Activated naive CD8-positive, alpha-beta T cell (primary cell): ENCODE measurements at regions not wholly inside any gene's neighbourhood (a gene's known extent, or its start where the extent isn't known, plus 50 kb on each side); places are given as distances from the start of the nearest gene placed in this dataset.

Source experiments
- H3K27ac Mint-ChIP-seq: one replicate; pipeline ENCODE4 v1.8.0; 2021; ENCODE audit warnings: mixed read lengths
- H3K27me3 Mint-ChIP-seq: one replicate; pipeline ENCODE4 v1.8.0; 2021; ENCODE audit warnings: mixed read lengths
- H3K36me3 Mint-ChIP-seq: one replicate; pipeline ENCODE4 v1.8.0; 2021; ENCODE audit warnings: mixed read lengths
- H3K4me1 Mint-ChIP-seq: one replicate; pipeline ENCODE4 v1.8.0; 2021; ENCODE audit warnings: low read depth, mixed read lengths
- H3K4me3 Mint-ChIP-seq: one replicate; pipeline ENCODE4 v1.8.0; 2021; ENCODE audit warnings: mild to moderate bottlenecking, mixed read lengths
- H3K9me3 Mint-ChIP-seq: one replicate; pipeline ENCODE4 v1.8.0; 2021; ENCODE audit warnings: low read depth, mixed read lengths

- no peaks in the 10 kb centered on the region for H3K9me3 Mint-ChIP-seq
- H3K36me3 Mint-ChIP-seq, result no peaks in the 10 kb centered on the region
- H3K27me3 Mint-ChIP-seq, result peaks cover 4% of the 10 kb centered on the region
- no peak overlapping the region for H3K4me3 Mint-ChIP-seq
- no peaks in the 10 kb centered on the region for H3K4me1 Mint-ChIP-seq
- H3K27ac Mint-ChIP-seq, result no peak overlapping the region
Observed at GRCh38 chr7:18228686-18229085, 201.0 kb upstream of the PRPS1L1 start.

DNA sequence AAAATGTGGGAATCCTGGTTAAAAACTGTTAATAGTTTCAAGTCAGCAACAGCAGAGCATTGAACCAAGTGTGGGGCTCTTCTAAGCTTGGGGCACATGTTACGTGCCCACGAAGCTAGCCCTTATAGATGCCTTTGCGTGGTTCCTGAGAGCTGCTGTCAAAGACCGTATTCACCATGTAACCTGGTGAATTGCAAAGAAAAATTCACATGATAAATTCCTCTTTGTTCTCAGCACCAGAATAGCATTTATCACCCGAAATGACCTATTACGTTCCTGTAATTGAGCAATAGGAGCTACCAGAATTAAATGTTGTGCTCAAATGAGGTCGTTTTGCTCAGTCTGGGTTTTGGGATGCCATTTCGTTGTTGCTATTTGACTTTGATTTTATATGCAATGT lies 202.6 kb upstream of the PRPS1L1 start:
- no peak overlapping the region for H3K4me3 Mint-ChIP-seq
- no peaks in the 10 kb centered on the region for H3K9me3 Mint-ChIP-seq

DNA sequence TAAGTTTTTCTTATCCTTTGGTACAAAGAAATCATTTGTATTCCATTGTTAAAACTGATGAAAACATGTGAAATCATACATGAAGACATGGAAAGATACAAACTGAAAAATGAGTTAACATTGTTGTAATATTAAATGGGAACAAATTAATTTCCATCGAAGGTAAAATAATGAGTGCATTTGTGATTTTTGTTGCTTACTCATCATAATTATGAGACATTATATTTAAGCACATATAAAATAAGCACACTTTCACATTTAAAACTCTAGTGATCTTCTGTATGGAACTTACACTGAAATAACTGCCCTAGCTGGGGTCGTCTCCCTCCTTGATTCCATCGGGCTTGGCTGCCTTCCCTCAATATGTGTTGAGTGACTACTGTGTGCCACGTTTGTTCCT lies 204.2 kb upstream of the PRPS1L1 start:
- Mint-ChIP-seq H3K4me3 (no peak overlapping the region), H3K27ac (no peak overlapping the region), H3K27me3 (peaks cover 2% of the 10 kb centered on the region), H3K9me3 (no peaks in the 10 kb centered on the region), H3K4me1 (no peaks in the 10 kb centered on the region), H3K36me3 (no peaks in the 10 kb centered on the region)

More for the DNA sequence above, 202.6 kb upstream of the PRPS1L1 start:
- no peaks in the 10 kb centered on the region for H3K4me1 Mint-ChIP-seq
- H3K27me3 Mint-ChIP-seq, result peaks cover 4% of the 10 kb centered on the region
- H3K27ac Mint-ChIP-seq, result no peak overlapping the region
- no peaks in the 10 kb centered on the region for H3K36me3 Mint-ChIP-seq

DNA sequence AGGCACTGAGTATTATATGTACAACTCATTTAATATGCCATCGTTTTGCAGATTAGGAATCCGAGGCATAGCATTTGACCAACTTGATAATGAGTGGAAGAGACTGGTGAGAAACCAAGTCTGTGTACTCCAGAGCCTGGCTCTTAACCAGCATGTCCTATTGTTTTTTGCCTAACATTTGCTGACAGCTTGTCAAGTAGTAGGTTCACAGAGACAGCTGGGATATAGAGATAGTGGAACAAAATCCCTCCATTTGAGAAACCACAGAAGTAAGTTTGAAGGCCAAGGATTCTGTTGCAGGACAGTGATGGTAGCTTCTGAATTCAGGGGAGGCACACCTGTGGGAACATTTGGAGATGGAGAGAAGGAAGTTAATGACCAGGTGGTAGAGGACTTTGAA lies 206.9 kb upstream of the PRPS1L1 start:
- H3K36me3 Mint-ChIP-seq, result no peaks in the 10 kb centered on the region
- no peak overlapping the region for H3K4me3 Mint-ChIP-seq
- peaks cover 2% of the 10 kb centered on the region for H3K27me3 Mint-ChIP-seq
- H3K4me1 Mint-ChIP-seq, result no peaks in the 10 kb centered on the region
- no peak overlapping the region for H3K27ac Mint-ChIP-seq
- no peaks in the 10 kb centered on the region for H3K9me3 Mint-ChIP-seq

DNA sequence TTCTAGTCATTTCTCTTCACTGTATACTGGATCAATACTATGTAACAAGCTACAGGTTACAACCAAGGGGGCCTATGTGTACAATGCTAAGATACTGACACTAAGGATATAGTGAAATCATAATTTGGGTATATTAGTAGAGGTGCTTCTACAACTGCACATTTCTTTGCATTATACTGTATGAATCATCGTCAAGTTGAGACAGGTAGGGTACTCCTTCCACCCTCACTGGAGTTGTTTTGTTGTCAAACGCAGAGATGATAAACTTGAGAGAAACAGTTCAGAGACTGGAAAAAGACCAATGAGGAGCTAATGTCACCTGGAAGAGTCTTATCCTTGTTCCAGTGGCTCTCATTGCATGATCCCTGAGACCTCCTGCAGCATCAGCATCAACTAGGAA lies 208.2 kb upstream of the PRPS1L1 start:
- H3K4me3 Mint-ChIP-seq, result no peak overlapping the region
- H3K27ac Mint-ChIP-seq, result no peak overlapping the region
- no peaks in the 10 kb centered on the region for H3K36me3 Mint-ChIP-seq
- H3K27me3 Mint-ChIP-seq, result peaks cover 4% of the 10 kb centered on the region
- H3K9me3 Mint-ChIP-seq, result no peaks in the 10 kb centered on the region
- H3K4me1 Mint-ChIP-seq, result no peaks in the 10 kb centered on the region

- peaks cover 2% of the 10 kb centered on the region for H3K27me3 Mint-ChIP-seq
- H3K9me3 Mint-ChIP-seq, result no peaks in the 10 kb centered on the region
- no peak overlapping the region for H3K27ac Mint-ChIP-seq
- H3K36me3 Mint-ChIP-seq, result no peaks in the 10 kb centered on the region
- H3K4me3 Mint-ChIP-seq, result no peak overlapping the region
- H3K4me1 Mint-ChIP-seq, result no peaks in the 10 kb centered on the region
Observed at GRCh38 chr7:18239212-18239611, 211.6 kb upstream of the PRPS1L1 start.

GRCh38 chr7:18241543-18242231 lies 214.0 kb upstream of the PRPS1L1 start:
- no peaks in the 10 kb centered on the region for H3K36me3 Mint-ChIP-seq
- H3K27me3 Mint-ChIP-seq, result peaks cover 4% of the 10 kb centered on the region
- no peaks in the 10 kb centered on the region for H3K4me1 Mint-ChIP-seq
- H3K9me3 Mint-ChIP-seq, result peaks cover 6% of the 10 kb centered on the region
- no peak overlapping the region for H3K27ac Mint-ChIP-seq
- no peak overlapping the region for H3K4me3 Mint-ChIP-seq

DNA sequence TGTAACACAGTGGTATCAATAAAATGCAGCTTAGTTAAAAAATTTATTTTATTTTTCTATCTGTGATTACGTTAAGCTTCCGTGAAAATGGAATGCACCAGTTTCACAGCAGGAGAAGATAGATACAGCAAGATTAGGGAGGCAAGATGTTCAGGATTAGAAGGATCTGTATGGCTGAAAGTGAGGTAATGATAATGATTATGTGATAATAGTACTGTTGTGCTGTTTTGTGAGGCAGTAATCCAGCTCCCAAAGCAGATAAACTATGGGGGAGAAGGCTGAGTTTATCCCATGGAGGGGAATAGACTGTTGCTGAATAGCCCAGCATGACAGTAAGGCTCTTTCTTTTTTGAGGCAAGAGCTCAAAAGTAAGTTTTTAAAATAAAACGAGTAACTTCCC lies 216.1 kb upstream of the PRPS1L1 start:
- Mint-ChIP-seq H3K9me3 (peaks cover 12% of the 10 kb centered on the region), H3K36me3 (no peaks in the 10 kb centered on the region), H3K27me3 (peaks cover 5% of the 10 kb centered on the region), H3K4me3 (no peak overlapping the region), H3K4me1 (no peaks in the 10 kb centered on the region), H3K27ac (no peak overlapping the region)

DNA sequence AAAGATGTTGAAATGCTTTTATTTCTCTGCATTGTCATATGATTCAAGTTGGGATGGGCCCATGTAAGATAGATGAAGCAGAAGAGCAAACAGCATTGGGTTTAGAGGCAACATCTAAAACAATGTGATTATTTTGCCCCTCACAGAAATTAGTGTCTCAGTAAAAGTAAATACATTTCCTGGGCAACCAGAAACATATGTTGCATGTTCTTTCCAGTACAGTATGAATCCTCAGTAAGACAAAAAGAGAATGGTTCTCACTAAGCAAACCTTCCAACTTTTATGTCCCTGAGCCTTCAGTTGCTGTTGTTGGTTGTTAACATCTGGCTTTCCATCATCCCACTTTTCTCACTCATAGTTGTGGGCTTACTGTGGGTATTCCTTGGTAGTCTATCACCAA lies 222.5 kb upstream of the PRPS1L1 start:
- Mint-ChIP-seq H3K27ac (no peak overlapping the region), H3K4me1 (no peaks in the 10 kb centered on the region), H3K9me3 (peaks cover 28% of the 10 kb centered on the region), H3K4me3 (no peak overlapping the region), H3K27me3 (peaks cover 3% of the 10 kb centered on the region), H3K36me3 (no peaks in the 10 kb centered on the region)

DNA sequence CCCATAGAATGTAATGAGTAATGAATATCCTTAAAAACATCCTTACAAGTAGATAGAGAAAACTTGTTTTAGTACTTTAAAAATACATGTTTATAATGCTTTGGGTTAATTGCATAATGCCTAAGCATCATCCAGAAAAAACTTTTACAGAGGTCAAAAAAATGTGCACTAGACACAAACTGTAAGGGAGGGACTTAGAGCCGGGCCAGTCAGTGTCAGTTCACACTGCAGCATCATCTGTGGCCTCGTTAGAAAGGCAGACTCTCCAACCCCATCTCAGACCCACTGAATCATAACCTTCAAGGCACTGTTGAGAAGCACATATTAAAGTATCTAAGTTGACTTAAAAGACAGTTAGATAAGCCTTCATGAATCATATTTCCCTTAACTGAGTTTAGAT lies 230.1 kb upstream of the PRPS1L1 start:
- H3K27me3 Mint-ChIP-seq, result no peaks in the 10 kb centered on the region
- H3K4me1 Mint-ChIP-seq, result no peaks in the 10 kb centered on the region
- H3K9me3 Mint-ChIP-seq, result peaks cover 11% of the 10 kb centered on the region

GRCh38 chr7:18262058-18262457 lies 233.5 kb upstream of the HDAC9 start:
- H3K27ac Mint-ChIP-seq, result no peak overlapping the region
- H3K4me3 Mint-ChIP-seq, result no peak overlapping the region
- H3K27me3 Mint-ChIP-seq, result no peaks in the 10 kb centered on the region
- H3K9me3 Mint-ChIP-seq, result peaks cover 8% of the 10 kb centered on the region
- H3K36me3 Mint-ChIP-seq, result no peaks in the 10 kb centered on the region
- no peaks in the 10 kb centered on the region for H3K4me1 Mint-ChIP-seq

More for the DNA sequence above, 230.1 kb upstream of the PRPS1L1 start:
- no peak overlapping the region for H3K27ac Mint-ChIP-seq
- H3K4me3 Mint-ChIP-seq, result no peak overlapping the region
- no peaks in the 10 kb centered on the region for H3K36me3 Mint-ChIP-seq

- H3K4me1 Mint-ChIP-seq, result no peaks in the 10 kb centered on the region
- H3K9me3 Mint-ChIP-seq, result peaks cover 8% of the 10 kb centered on the region
- no peak overlapping the region for H3K4me3 Mint-ChIP-seq
- H3K27me3 Mint-ChIP-seq, result no peaks in the 10 kb centered on the region
- no peak overlapping the region for H3K27ac Mint-ChIP-seq
- no peaks in the 10 kb centered on the region for H3K36me3 Mint-ChIP-seq
Observed at GRCh38 chr7:18265611-18266281, 229.8 kb upstream of the HDAC9 start.

DNA sequence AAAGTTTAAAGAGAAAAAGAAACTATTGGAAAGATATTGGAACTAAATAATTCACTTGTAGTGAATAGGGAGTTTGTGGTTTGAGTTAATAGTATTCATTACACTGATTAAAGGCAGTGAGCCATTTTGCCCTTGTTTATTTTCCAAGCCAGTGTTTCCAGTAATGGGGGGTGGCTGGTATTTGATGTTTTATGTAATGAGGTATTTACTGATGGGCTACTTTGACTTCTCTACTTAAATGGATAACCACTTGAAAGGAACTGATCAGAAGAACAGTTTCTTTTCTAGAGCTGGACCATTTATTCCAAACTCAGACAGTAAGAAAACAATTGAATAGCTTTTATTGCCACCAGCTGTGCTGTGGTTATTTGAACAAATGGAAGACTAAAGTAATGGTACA lies 227.0 kb upstream of the HDAC9 start:
- Mint-ChIP-seq H3K4me3 (no peak overlapping the region), H3K9me3 (no peaks in the 10 kb centered on the region), H3K27me3 (no peaks in the 10 kb centered on the region), H3K27ac (no peak overlapping the region), H3K36me3 (no peaks in the 10 kb centered on the region), H3K4me1 (no peaks in the 10 kb centered on the region)

DNA sequence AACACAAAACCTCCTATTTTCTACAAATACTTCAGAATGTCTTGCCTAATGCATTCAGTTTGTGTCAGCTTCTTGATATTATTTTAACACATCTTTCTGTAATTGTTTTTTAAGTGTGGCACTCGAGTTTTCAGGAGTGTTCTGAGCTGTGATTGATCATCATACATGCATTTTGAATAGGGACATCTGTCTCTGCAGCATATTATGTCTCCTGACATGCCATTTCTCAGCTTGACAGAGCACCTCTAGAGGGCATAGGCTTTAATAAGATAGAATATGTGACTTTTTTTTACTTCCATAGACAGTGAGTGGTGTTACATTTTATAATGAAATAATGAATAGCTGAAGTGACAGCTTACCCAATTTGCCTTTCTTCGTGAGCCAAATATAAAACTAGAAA lies 219.2 kb upstream of the HDAC9 start:
- Mint-ChIP-seq H3K36me3 (no peaks in the 10 kb centered on the region), H3K27me3 (no peaks in the 10 kb centered on the region)

DNA sequence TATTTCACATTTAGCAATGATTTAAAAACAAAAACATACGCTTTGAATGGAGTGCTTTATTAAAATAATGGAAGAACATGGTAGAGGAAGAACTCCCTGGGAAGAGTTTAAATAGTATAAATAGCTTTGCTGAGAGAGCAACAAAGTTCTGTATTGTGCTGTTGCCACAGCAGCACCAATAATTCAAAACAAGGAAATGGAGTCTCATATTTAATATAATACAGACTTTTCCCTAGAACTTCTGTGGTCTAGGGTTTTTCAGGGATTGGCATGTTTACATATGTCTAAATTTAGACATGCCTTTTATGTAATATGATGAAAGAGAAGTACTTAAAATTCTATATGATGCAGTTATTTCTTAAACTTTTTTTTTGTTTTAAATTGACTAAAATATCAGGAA lies 217.2 kb upstream of the HDAC9 start:
- no peaks in the 10 kb centered on the region for H3K4me1 Mint-ChIP-seq
- H3K4me3 Mint-ChIP-seq, result no peak overlapping the region
- H3K27me3 Mint-ChIP-seq, result no peaks in the 10 kb centered on the region
- no peaks in the 10 kb centered on the region for H3K9me3 Mint-ChIP-seq
- H3K27ac Mint-ChIP-seq, result no peak overlapping the region
- H3K36me3 Mint-ChIP-seq, result no peaks in the 10 kb centered on the region

More for the DNA sequence above, 219.2 kb upstream of the HDAC9 start:
- no peak overlapping the region for H3K27ac Mint-ChIP-seq
- H3K9me3 Mint-ChIP-seq, result no peaks in the 10 kb centered on the region
- no peak overlapping the region for H3K4me3 Mint-ChIP-seq
- H3K4me1 Mint-ChIP-seq, result no peaks in the 10 kb centered on the region

DNA sequence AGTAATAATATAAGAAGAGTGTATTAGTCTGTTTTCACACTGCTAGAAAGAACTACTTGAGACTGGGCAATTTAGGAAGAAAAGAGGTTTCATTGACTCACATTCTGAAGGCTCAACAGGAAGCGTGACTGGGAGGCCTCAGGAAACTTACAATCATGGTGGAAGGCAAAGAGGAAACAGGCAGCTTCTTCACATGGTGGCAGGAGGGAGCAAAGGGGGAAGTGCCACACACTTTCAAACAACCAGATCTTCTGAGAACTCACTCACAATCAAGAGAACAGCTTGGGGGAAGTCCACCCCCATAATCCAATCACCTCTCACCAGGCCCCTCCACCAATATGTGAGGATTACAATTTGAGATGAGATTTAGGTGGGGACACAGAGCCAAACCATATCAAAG lies 212.5 kb upstream of the HDAC9 start:
- no peaks in the 10 kb centered on the region for H3K27me3 Mint-ChIP-seq
- no peaks in the 10 kb centered on the region for H3K9me3 Mint-ChIP-seq
- no peak overlapping the region for H3K27ac Mint-ChIP-seq
- H3K4me1 Mint-ChIP-seq, result no peaks in the 10 kb centered on the region
- no peaks in the 10 kb centered on the region for H3K36me3 Mint-ChIP-seq
- no peak overlapping the region for H3K4me3 Mint-ChIP-seq
